K562 (cell line): ENCODE measurements at regions not wholly inside any gene's neighbourhood (a gene's known extent, or its start where the extent isn't known, plus 50 kb on each side); places are given as distances from the start of the nearest gene placed in this dataset.

Experiments used
- COPS2 ChIP-seq: fragments of 450-650 bp; conservative IDR thresholded peaks from 2 replicates; pipeline ENCODE4 v1.6.1; 2016; ENCODE audit warnings: mild to moderate bottlenecking, moderate library complexity
- GATA2 ChIP-seq: sonication (generic); formaldehyde crosslinking; IDR thresholded peaks from 2 replicates; pipeline ENCODE4 v1.4.0; 2020; ENCODE audit warnings: mild to moderate bottlenecking, missing genetic modification reagents
- HDAC1 ChIP-seq, 2 experiments: fragments of 450-650 bp; IDR thresholded peaks; 2 replicates each; pipeline ENCODE4 v1.6.1; 2016 to 2017; ENCODE audit warnings: inconsistent platforms in 1 of 2, mild to moderate bottlenecking in 1 of 2, moderate library complexity in 1 of 2
- NCOR1 ChIP-seq: fragments of 450-650 bp; IDR thresholded peaks from 2 replicates; pipeline ENCODE4 v1.6.1; 2016; ENCODE audit warnings: mild to moderate bottlenecking, moderate library complexity
- NFXL1 ChIP-seq: fragments of 450-650 bp; formaldehyde crosslinking; IDR thresholded peaks from 2 replicates; pipeline ENCODE4 v1.4.0; 2021; ENCODE audit warnings: mild to moderate bottlenecking
- PTTG1 ChIP-seq: fragments of 450-650 bp; IDR thresholded peaks from 2 replicates; pipeline ENCODE4 v1.6.1; 2016; ENCODE audit warnings: low read depth, mild to moderate bottlenecking, missing genetic modification characterization, missing compliant biosample characterization
- PURB ChIP-seq: sonication (generic); formaldehyde crosslinking; IDR thresholded peaks from 2 replicates; pipeline ENCODE4 v1.9.0; 2021; ENCODE audit warnings: low read depth, mild to moderate bottlenecking, missing genetic modification reagents
- TRIM24 ChIP-seq, 2 experiments: fragments of 450-650 bp; IDR thresholded peaks; 2 replicates each; pipeline ENCODE4 v1.6.1; 2016
- ZNF133 ChIP-seq: fragments of 250-450 bp; sonication (Bioruptor Pico); IDR thresholded peaks from 2 replicates; pipeline ENCODE4 v1.4.0; 2020; ENCODE audit warnings: mild to moderate bottlenecking
- ZNF134 ChIP-seq: fragments of 250-450 bp; sonication (Bioruptor Pico); conservative IDR thresholded peaks from 2 replicates; pipeline ENCODE4 v1.4.0; 2020
- ZNF197 ChIP-seq: fragments of 200-800 bp; sonication (Bioruptor generic); IDR thresholded peaks from 2 replicates; pipeline ENCODE4 v1.6.1; 2016; ENCODE audit warnings: low read depth, missing genetic modification characterization, missing compliant biosample characterization
- ZNF41 ChIP-seq: fragments of 250-450 bp; sonication (Bioruptor Pico); conservative IDR thresholded peaks from 2 replicates; pipeline ENCODE4 v1.4.0; 2020; ENCODE audit warnings: mild to moderate bottlenecking
- TF ChIP-seq, protein P1 (sequence below): fragments of 250-450 bp; sonication (Bioruptor Pico); IDR thresholded peaks from 2 replicates; pipeline ENCODE4 v1.4.0; 2020; ENCODE audit warnings: mild to moderate bottlenecking
- TF ChIP-seq, protein P2 (sequence below): fragments of 450-650 bp; formaldehyde crosslinking; IDR thresholded peaks from 2 replicates; pipeline ENCODE4 v1.4.0; 2020; ENCODE audit warnings: mild to moderate bottlenecking, mixed read lengths
- TF ChIP-seq, protein P3 (sequence below), 3 experiments: fragments of 200-800 bp in 1 of 3; sonication (Bioruptor generic) in 1 of 3; sonication (generic) in 1 of 3; formaldehyde crosslinking in 1 of 3; IDR thresholded peaks; 2 replicates each; pipeline versions ENCODE4 v1.6.1 to v1.8.0; 2016 to 2022; ENCODE audit warnings: mild to moderate bottlenecking in 2 of 3, missing compliant biosample characterization in 2 of 3, missing genetic modification characterization in 2 of 3, missing genetic modification reagents in 1 of 3
- TF ChIP-seq, protein P4 (sequence below): fragments of 200-800 bp; sonication (Bioruptor generic); IDR thresholded peaks from 2 replicates; pipeline ENCODE4 v1.6.1; 2017; ENCODE audit warnings: missing genetic modification characterization, missing compliant biosample characterization
- TF ChIP-seq, protein P5 (sequence below): fragments of 450-650 bp; formaldehyde crosslinking; IDR thresholded peaks from 2 replicates; pipeline ENCODE4 v1.4.0; 2020; ENCODE audit warnings: mild to moderate bottlenecking
- TF ChIP-seq, protein P6 (sequence below): fragments of 250-450 bp; sonication (Bioruptor Pico); IDR thresholded peaks from 2 replicates; pipeline ENCODE4 v1.4.0; 2020
- TF ChIP-seq, protein P7 (sequence below): fragments of 450-650 bp; formaldehyde crosslinking; IDR thresholded peaks from 2 replicates; pipeline ENCODE4 v1.4.0; 2020; ENCODE audit warnings: mild to moderate bottlenecking, moderate library complexity

DNA sequence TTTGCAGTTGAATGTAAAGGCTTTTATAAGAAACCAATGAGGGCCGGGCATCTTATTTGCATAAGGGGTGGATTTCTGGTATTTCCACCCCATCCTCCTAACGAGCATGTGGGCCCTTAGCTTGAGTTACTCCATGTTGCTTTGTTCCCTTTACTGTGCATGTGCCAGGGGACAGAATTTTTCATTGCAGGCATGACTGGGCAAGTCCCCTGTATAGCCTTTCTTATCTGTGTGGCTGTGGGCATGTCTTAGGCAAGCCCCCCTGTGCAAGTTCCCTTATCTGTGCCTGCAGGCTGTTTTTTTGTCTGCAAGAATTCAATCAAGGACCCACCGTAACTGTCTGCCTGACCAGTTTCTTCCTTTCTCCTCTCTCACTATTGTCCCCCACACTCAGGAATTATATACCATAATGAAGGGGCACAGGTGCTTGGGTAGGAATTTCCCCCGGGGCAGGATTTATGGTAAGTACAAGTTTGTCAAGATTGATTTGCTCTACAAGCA lies 152.2 kb upstream of the CNOT2 start (continued):
- peak; percentile 94 for TF ChIP-seq ZNF41
- TF ChIP-seq PTTG1 (tag), result peak; percentile 91
- TF ChIP-seq COPS2, result no peak
- TF ChIP-seq TRIM24 (IDR thresholded peaks at IDR 0.05), result peak; percentile 58 to 74; a peak in 3 of 4 replicates
- TF ChIP-seq, protein P1, sequence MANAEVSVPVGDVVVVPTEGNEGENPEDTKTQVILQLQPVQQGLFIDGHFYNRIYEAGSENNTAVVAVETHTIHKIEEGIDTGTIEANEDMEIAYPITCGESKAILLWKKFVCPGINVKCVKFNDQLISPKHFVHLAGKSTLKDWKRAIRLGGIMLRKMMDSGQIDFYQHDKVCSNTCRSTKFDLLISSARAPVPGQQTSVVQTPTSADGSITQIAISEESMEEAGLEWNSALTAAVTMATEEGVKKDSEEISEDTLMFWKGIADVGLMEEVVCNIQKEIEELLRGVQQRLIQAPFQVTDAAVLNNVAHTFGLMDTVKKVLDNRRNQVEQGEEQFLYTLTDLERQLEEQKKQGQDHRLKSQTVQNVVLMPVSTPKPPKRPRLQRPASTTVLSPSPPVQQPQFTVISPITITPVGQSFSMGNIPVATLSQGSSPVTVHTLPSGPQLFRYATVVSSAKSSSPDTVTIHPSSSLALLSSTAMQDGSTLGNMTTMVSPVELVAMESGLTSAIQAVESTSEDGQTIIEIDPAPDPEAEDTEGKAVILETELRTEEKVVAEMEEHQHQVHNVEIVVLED (CRISPR knock-in tag), result peak; percentile 73
- TF ChIP-seq, protein P2, sequence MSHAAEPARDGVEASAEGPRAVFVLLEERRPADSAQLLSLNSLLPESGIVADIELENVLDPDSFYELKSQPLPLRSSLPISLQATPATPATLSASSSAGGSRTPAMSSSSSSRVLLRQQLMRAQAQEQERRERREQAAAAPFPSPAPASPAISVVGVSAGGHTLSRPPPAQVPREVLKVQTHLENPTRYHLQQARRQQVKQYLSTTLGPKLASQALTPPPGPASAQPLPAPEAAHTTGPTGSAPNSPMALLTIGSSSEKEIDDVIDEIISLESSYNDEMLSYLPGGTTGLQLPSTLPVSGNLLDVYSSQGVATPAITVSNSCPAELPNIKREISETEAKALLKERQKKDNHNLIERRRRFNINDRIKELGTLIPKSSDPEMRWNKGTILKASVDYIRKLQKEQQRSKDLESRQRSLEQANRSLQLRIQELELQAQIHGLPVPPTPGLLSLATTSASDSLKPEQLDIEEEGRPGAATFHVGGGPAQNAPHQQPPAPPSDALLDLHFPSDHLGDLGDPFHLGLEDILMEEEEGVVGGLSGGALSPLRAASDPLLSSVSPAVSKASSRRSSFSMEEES (CRISPR knock-in tag), result peak; percentile 43
- TF ChIP-seq, protein P3, sequence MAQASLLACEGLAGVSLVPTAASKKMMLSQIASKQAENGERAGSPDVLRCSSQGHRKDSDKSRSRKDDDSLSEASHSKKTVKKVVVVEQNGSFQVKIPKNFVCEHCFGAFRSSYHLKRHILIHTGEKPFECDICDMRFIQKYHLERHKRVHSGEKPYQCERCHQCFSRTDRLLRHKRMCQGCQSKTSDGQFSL (CRISPR knock-in tag; IDR thresholded peaks at IDR 0.05), result no peak
- TF ChIP-seq, protein P3 (tag; IDR thresholded peaks at IDR 0.05), result peak in 1 of 2 experiments; percentile 90; a peak in 2 of 4 replicates
- TF ChIP-seq NFXL1 (CRISPR knock-in tag), result peak; percentile 94
- no peak for TF ChIP-seq GATA2
- TF ChIP-seq, protein P4, sequence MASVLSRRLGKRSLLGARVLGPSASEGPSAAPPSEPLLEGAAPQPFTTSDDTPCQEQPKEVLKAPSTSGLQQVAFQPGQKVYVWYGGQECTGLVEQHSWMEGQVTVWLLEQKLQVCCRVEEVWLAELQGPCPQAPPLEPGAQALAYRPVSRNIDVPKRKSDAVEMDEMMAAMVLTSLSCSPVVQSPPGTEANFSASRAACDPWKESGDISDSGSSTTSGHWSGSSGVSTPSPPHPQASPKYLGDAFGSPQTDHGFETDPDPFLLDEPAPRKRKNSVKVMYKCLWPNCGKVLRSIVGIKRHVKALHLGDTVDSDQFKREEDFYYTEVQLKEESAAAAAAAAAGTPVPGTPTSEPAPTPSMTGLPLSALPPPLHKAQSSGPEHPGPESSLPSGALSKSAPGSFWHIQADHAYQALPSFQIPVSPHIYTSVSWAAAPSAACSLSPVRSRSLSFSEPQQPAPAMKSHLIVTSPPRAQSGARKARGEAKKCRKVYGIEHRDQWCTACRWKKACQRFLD (CRISPR knock-in tag), result peak; percentile 85; the same call in 1 of the 2 replicates
- TF ChIP-seq, protein P5, sequence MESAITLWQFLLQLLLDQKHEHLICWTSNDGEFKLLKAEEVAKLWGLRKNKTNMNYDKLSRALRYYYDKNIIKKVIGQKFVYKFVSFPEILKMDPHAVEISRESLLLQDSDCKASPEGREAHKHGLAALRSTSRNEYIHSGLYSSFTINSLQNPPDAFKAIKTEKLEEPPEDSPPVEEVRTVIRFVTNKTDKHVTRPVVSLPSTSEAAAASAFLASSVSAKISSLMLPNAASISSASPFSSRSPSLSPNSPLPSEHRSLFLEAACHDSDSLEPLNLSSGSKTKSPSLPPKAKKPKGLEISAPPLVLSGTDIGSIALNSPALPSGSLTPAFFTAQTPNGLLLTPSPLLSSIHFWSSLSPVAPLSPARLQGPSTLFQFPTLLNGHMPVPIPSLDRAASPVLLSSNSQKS (CRISPR knock-in tag), result peak; percentile 78; the same call in 1 of the 2 replicates
- peak; percentile 82 for TF ChIP-seq NCOR1
- TF ChIP-seq, protein P6, sequence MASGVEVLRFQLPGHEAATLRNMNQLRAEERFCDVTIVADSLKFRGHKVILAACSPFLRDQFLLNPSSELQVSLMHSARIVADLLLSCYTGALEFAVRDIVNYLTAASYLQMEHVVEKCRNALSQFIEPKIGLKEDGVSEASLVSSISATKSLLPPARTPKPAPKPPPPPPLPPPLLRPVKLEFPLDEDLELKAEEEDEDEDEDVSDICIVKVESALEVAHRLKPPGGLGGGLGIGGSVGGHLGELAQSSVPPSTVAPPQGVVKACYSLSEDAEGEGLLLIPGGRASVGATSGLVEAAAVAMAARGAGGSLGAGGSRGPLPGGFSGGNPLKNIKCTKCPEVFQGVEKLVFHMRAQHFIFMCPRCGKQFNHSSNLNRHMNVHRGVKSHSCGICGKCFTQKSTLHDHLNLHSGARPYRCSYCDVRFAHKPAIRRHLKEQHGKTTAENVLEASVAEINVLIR (CRISPR knock-in tag), result peak; percentile 70
- TF ChIP-seq ZNF197 (CRISPR knock-in tag), result 0 out of 2 replicates have a peak, but pooled peaks have one; percentile 49
- TF ChIP-seq, protein P7, sequence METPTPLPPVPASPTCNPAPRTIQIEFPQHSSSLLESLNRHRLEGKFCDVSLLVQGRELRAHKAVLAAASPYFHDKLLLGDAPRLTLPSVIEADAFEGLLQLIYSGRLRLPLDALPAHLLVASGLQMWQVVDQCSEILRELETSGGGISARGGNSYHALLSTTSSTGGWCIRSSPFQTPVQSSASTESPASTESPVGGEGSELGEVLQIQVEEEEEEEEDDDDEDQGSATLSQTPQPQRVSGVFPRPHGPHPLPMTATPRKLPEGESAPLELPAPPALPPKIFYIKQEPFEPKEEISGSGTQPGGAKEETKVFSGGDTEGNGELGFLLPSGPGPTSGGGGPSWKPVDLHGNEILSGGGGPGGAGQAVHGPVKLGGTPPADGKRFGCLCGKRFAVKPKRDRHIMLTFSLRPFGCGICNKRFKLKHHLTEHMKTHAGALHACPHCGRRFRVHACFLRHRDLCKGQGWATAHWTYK (CRISPR knock-in tag), result peak; percentile 95
- TF ChIP-seq ZNF134, result peak; percentile 72
- TF ChIP-seq ZNF133 (CRISPR knock-in tag), result peak; percentile 53; the same call in 1 of the 2 replicates
- peak in 1 of 2 experiments; percentile 40; a peak in 1 of 4 replicates for TF ChIP-seq HDAC1 (IDR thresholded peaks at IDR 0.05)
- no peak for TF ChIP-seq PURB (CRISPR knock-in tag)
